RCC 7860 (cell line): ENCODE measurements at regions not wholly inside any gene's neighbourhood (a gene's known extent, or its start where the extent isn't known, plus 50 kb on each side); places are given as distances from the start of the nearest gene placed in this dataset.

Experiments
- DNase-seq: peaks from one replicate; pipeline ENCODE4 v3.0.0-alpha.2; 2015; ENCODE audit warnings: low spot score
- FAIRE-seq: peaks from 2 replicates; lab custom pipeline; 2012; peaks lifted over from hg19 to GRCh38; lab: Jason Lieb, UNC

- no peak for DNase-seq
- no peak for FAIRE-seq
These were observed 68.7 kb upstream of the RNF7 start for GRCh38 chr3:141669434-141669833.

GRCh38 chr3:141677701-141678100, 60.4 kb upstream of the RNF7 start:
- no peak for FAIRE-seq
- DNase-seq, result no peak

- FAIRE-seq (peak; percentile 85), DNase-seq (peak; percentile 70)
These were observed 57.3 kb upstream of the RNF7 start for GRCh38 chr3:141680620-141681389.

GRCh38 chr3:141681390-141681780, 56.7 kb upstream of the RNF7 start:
- FAIRE-seq (no peak), DNase-seq (peak; percentile 24)

- FAIRE-seq (no peak), DNase-seq (no peak)
These were observed 56.1 kb upstream of the RNF7 start for GRCh38 chr3:141682007-141682406.

- no peak for FAIRE-seq
- no peak for DNase-seq
These were observed 55.2 kb upstream of the RNF7 start for GRCh38 chr3:141682921-141683320.

GRCh38 chr3:141684758-141685157, 53.3 kb upstream of the RNF7 start:
- DNase-seq, result no peak

GRCh38 chr3:141686466-141687291, 51.4 kb upstream of the RNF7 start:
- FAIRE-seq, result peak; percentile 52
- peak; percentile 67 for DNase-seq

More at GRCh38 chr3:141684758-141685157, 53.3 kb upstream of the RNF7 start:
- FAIRE-seq, result no peak
